ENCODE measurements at regions not wholly inside any gene's neighbourhood (a gene's known extent, or its start where the extent isn't known, plus 50 kb on each side); places are given as distances from the start of the nearest gene placed in this dataset.

DNA sequence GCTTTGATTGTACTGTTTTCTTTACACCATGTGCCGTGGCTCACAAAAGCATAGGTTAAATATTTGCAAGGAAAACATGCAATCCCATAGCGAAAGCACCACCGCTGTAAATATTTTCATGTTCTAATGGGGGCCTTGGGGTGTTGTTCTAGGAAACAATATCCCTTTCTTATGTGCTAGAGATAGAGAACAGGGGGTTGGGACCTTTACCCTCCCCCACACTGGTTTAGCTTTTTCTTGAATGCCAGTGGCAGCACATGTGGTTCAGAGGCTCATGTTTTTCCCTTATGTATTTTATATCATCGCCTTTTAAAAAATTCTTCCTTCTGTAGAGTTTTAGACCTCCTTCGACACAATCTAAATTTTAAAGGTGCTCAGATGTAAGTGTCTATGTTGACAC lies 422.6 kb upstream of the TENM3 start:
- TF ChIP-seq POLR2A (IDR thresholded peaks at IDR 0.05; ENCODE audit: low read depth, low read length) = no peak
- TF ChIP-seq, protein P1, sequence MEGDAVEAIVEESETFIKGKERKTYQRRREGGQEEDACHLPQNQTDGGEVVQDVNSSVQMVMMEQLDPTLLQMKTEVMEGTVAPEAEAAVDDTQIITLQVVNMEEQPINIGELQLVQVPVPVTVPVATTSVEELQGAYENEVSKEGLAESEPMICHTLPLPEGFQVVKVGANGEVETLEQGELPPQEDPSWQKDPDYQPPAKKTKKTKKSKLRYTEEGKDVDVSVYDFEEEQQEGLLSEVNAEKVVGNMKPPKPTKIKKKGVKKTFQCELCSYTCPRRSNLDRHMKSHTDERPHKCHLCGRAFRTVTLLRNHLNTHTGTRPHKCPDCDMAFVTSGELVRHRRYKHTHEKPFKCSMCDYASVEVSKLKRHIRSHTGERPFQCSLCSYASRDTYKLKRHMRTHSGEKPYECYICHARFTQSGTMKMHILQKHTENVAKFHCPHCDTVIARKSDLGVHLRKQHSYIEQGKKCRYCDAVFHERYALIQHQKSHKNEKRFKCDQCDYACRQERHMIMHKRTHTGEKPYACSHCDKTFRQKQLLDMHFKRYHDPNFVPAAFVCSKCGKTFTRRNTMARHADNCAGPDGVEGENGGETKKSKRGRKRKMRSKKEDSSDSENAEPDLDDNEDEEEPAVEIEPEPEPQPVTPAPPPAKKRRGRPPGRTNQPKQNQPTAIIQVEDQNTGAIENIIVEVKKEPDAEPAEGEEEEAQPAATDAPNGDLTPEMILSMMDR (conservative IDR thresholded peaks at IDR 0.05; ENCODE audit: low read depth, low read length) = no peak
- TF ChIP-seq MAFK (IDR thresholded peaks at IDR 0.05; ENCODE audit: low read depth, low read length) = no peak
- no peak for TF ChIP-seq CHD1 (IDR thresholded peaks at IDR 0.05; ENCODE audit: low read depth, low read length)
- TF ChIP-seq RAD21 (IDR thresholded peaks at IDR 0.05; ENCODE audit: low read length) = no peak
- no peak for TF ChIP-seq RFX5 (IDR thresholded peaks at IDR 0.05; ENCODE audit: low read depth, low read length)
- no peak for TF ChIP-seq NFE2L2 (IDR thresholded peaks at IDR 0.05; ENCODE audit: low read depth, low read length)
- TF ChIP-seq MXI1 (IDR thresholded peaks at IDR 0.05; ENCODE audit: borderline replicate concordance, low read depth, low read length) = no peak
- TF ChIP-seq, protein P2, sequence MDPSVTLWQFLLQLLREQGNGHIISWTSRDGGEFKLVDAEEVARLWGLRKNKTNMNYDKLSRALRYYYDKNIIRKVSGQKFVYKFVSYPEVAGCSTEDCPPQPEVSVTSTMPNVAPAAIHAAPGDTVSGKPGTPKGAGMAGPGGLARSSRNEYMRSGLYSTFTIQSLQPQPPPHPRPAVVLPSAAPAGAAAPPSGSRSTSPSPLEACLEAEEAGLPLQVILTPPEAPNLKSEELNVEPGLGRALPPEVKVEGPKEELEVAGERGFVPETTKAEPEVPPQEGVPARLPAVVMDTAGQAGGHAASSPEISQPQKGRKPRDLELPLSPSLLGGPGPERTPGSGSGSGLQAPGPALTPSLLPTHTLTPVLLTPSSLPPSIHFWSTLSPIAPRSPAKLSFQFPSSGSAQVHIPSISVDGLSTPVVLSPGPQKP (IDR thresholded peaks at IDR 0.05; ENCODE audit: borderline replicate concordance, low read depth, low read length) = no peak
- no peak for TF ChIP-seq MAZ (IDR thresholded peaks at IDR 0.05; ENCODE audit: borderline replicate concordance, low read depth, low read length)
- TF ChIP-seq SMC3 (IDR thresholded peaks at IDR 0.05; ENCODE audit: low read depth, low read length) = no peak
- no peak for TF ChIP-seq RCOR1 (IDR thresholded peaks at IDR 0.05; ENCODE audit: insufficient replicate concordance, low read length)

Measured in IMR-90 (cell line).